Testis (tissue), 2 donors: ENCODE measurements at regions not wholly inside any gene's neighbourhood (a gene's known extent, or its start where the extent isn't known, plus 50 kb on each side); places are given as distances from the start of the nearest gene placed in this dataset.

ENCODE experiments used
- DNase-seq: peaks from one replicate; pipeline ENCODE4 v3.0.0-alpha.2; 2019
- H3K27ac ChIP-seq, 2 donors: fragments of 200-600 bp; sonication (generic); one replicate each; pipeline ENCODE4 v1.5.1; 2019
- H3K27me3 ChIP-seq: fragments of 200-600 bp; sonication (generic); one replicate; pipeline ENCODE4 v1.5.1; 2019
- H3K36me3 ChIP-seq: fragments of 200-600 bp; sonication (generic); one replicate; pipeline ENCODE4 v1.5.1; 2017; ENCODE audit warnings: low read depth; ENCODE audit errors: missing control alignments
- H3K4me1 ChIP-seq: fragments of 200-600 bp; sonication (generic); one replicate; pipeline ENCODE4 v1.5.1; 2019
- H3K4me3 ChIP-seq, 2 donors: fragments of 200-600 bp; sonication (generic); one replicate each; pipeline ENCODE4 v1.5.1; 2017 to 2019
- H3K9me3 ChIP-seq: fragments of 200-600 bp; sonication (generic); one replicate; pipeline ENCODE4 v1.5.1; 2017
- POLR2A ChIP-seq: fragments of 450-650 bp; IDR thresholded peaks from one replicate; pipeline ENCODE4 v1.6.1; 2017; ENCODE audit warnings: antibody characterized with exemption, mild to moderate bottlenecking, moderate library complexity
- WGBS, 2 donors: methylation state at CpG; one replicate each; pipeline ENCODE4 v1.1.5; 2018; 5-methylcytosine and 5-hydroxymethylcytosine counted together
- intact Hi-C: fragments of 100-400 bp; cut with DNase I; formaldehyde crosslinking; loops from one replicate; pipeline ENCODE4 v1.15.1; 2023; ENCODE audit warnings: low total_unique reads
- TF ChIP-seq, protein P1 (sequence below), 3 experiments: fragments of 450-650 bp in 2 of 3; fragments of 200-600 bp in 1 of 3; sonication (generic) in 1 of 3; IDR thresholded peaks; one replicate each; pipeline ENCODE4 v1.5.1; 2016 to 2019; ENCODE audit warnings: antibody characterized with exemption in 3 of 3, mild to moderate bottlenecking in 2 of 3, moderate library complexity in 1 of 3

DNA sequence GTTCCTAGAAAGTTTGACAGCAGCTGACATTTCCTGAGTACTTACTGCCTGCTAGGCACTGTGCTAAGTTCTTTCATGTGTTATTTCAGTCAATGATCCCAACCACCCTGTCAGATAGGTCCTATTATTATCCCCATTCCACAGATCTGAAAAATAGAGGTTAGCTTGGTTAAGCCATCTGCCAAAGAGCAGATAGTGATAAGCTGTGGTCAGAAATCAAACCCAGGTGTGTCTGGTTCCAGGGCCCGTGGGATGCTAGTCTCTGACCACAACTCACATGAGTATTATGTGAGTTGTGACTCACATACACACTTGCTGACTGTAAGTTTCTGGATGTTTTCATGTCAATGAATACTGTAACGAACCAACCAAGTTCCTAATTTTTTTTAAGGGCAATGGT is 132.0 kb upstream of the APCDD1 start:
- Histone ChIP-seq H3K4me1 (no peaks in the 10 kb centered on the region), H3K9me3 (no peaks in the 10 kb centered on the region), H3K36me3 (no peaks in the 10 kb centered on the region), H3K27me3 (no peaks in the 10 kb centered on the region), H3K4me3 (no peak overlapping the region), H3K27ac (no peak overlapping the region)
- intact Hi-C loops: no loop called here
- 78 to 86% methylated on average over 2 of the region's 2 CpGs for WGBS, 2 donors
- TF ChIP-seq POLR2A: no peak
- TF ChIP-seq, protein P1, sequence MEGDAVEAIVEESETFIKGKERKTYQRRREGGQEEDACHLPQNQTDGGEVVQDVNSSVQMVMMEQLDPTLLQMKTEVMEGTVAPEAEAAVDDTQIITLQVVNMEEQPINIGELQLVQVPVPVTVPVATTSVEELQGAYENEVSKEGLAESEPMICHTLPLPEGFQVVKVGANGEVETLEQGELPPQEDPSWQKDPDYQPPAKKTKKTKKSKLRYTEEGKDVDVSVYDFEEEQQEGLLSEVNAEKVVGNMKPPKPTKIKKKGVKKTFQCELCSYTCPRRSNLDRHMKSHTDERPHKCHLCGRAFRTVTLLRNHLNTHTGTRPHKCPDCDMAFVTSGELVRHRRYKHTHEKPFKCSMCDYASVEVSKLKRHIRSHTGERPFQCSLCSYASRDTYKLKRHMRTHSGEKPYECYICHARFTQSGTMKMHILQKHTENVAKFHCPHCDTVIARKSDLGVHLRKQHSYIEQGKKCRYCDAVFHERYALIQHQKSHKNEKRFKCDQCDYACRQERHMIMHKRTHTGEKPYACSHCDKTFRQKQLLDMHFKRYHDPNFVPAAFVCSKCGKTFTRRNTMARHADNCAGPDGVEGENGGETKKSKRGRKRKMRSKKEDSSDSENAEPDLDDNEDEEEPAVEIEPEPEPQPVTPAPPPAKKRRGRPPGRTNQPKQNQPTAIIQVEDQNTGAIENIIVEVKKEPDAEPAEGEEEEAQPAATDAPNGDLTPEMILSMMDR (IDR thresholded peaks at IDR 0.05): no peak
- no peak for DNase-seq

DNA sequence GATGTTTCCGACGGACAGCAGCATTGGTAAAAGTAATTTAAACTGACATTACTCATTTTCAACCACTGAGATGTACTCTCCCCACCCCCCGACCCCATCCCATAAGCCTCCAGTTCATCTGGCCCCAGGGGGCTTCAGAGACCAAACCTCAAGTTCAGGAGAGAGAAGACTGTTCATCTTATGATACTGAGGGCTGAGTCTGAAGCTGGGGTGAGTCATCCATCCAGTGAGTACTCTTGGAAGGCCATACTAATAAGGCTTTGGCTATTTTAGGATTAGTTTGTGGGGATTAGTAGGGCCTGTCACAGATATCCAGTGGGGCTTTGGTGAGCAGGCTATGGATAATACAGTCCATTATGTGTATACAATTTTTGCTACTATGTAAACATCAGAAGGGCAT is 125.3 kb upstream of the APCDD1 start:
- no peak for DNase-seq
- H3K36me3 ChIP-seq: no peaks in the 10 kb centered on the region
- H3K9me3 ChIP-seq: no peaks in the 10 kb centered on the region
- no peak overlapping the region for H3K4me3 ChIP-seq
- WGBS, 2 donors: 83 to 85% methylated on average over 3 of the region's 3 CpGs
- no peak for TF ChIP-seq POLR2A
- TF ChIP-seq, protein P1 (IDR thresholded peaks at IDR 0.05): no peak
- H3K4me1 ChIP-seq: no peaks in the 10 kb centered on the region
- H3K27ac ChIP-seq: no peak overlapping the region
- H3K27me3 ChIP-seq: no peaks in the 10 kb centered on the region
- intact Hi-C loops: no loop called here

DNA sequence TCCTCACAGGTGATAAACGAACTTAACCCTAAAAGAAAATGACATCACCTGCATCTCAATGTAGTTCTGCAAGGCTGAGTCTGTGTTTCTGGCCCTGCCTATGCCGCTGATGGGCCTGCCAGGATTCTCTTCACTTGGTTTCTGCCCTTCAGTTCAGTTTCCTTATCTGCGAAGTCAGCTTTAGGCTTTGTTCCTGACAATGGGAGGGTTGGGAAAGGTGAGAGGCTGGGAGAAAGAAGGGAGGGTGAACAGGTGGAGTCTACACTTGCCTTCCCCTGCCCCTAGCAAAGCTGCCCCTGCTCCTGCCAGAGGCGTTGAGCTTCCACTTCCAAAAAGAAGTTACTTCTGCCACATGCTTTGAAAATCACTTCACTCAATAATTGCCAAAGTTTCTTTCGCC is 124.0 kb upstream of the APCDD1 start:
- Histone ChIP-seq H3K4me3 (no peak overlapping the region), H3K36me3 (no peaks in the 10 kb centered on the region), H3K4me1 (no peaks in the 10 kb centered on the region), H3K27ac (no peak overlapping the region), H3K9me3 (no peaks in the 10 kb centered on the region), H3K27me3 (no peaks in the 10 kb centered on the region)
- DNase-seq: no peak
- 87 to 92% methylated on average over 5 of the region's 5 CpGs for WGBS, 2 donors
- TF ChIP-seq, protein P1 (IDR thresholded peaks at IDR 0.05): no peak
- TF ChIP-seq POLR2A: no peak
- intact Hi-C loops: no loop called here

DNA sequence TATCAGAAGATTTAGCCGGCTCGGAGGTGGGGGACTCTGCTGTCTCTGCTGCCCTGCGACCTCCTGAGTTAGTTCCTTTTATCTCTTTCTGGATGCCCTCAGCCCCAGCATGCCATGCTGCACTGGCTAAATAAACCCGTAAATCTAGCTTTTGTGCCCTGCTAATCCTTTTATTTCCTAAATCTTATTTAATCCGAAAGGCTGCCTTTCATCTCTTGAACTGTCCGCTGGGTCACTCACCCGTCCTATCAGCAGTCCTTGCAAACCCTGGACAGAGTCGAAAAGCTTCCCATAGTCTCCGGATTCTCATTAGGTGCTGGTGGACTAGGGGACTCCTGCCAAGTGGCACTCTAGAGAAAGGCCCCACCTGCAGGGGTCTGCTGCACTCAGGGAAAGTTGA is 122.0 kb upstream of the APCDD1 start:
- no peak for DNase-seq
- H3K36me3 ChIP-seq: no peaks in the 10 kb centered on the region
- no peak overlapping the region for H3K27ac ChIP-seq
- intact Hi-C loops: no loop called here
- WGBS, 2 donors: 84 to 89% methylated on average over 9 of the region's 9 CpGs
- H3K27me3 ChIP-seq: no peaks in the 10 kb centered on the region
- no peak for TF ChIP-seq POLR2A
- TF ChIP-seq, protein P1 (IDR thresholded peaks at IDR 0.05): no peak
- H3K4me3 ChIP-seq: no peak overlapping the region
- no peaks in the 10 kb centered on the region for H3K4me1 ChIP-seq
- no peaks in the 10 kb centered on the region for H3K9me3 ChIP-seq

DNA sequence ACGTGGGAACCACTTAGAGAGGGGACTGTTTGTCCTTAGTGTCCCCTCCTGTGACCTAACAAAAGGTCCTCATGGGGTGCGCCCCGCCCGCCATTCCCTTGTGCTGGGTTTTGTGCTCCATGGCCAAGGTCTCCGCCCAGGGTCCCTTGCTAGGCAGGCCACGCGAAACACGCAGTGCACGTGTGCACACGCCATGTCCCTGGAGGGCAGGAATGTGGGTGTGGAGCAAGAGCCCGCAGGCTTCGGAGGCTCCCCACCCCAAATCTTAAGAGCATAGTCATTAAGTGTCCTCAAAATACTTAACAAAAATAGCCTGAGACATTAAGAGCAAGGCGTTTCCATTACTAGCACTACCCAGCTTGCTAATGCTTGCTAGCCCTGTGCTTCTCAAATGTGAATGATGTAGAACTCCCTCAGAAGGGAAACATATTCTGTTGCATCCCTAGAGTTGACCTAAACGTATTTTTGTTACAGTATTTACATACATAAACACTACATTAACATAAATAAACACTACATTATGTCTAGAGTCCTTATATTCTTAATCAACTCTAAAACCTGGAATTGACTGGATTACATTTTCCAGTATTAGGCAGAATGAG is 117.6 kb upstream of the APCDD1 start:
- Histone ChIP-seq H3K9me3 (no peaks in the 10 kb centered on the region), H3K36me3 (no peaks in the 10 kb centered on the region), H3K27me3 (no peaks in the 10 kb centered on the region), H3K27ac (no peak overlapping the region), H3K4me3 (no peak overlapping the region), H3K4me1 (no peaks in the 10 kb centered on the region)
- intact Hi-C loops: no loop called here
- TF ChIP-seq, protein P1 (IDR thresholded peaks at IDR 0.05): no peak
- TF ChIP-seq POLR2A: no peak
- DNase-seq: no peak
- 89 to 93% methylated on average over 14 of the region's 14 CpGs for WGBS, 2 donors
